Stimulated activated CD4-positive, alpha-beta T cell treated with anti-CD3 and anti-CD28 coated beads, Interleukin-15, amount 100 ng/mL, for 24 hours (primary cell): ENCODE measurements at regions not wholly inside any gene's neighbourhood (a gene's known extent, or its start where the extent isn't known, plus 50 kb on each side); places are given as distances from the start of the nearest gene placed in this dataset.
"Not testable (repeated sequence)": the region's sequence is repeated elsewhere in the genome, so short reads cannot be mapped to it uniquely, and the experiment has no call there.

Experiments
- DNase-seq: peaks from one replicate; pipeline ENCODE4 v3.0.0-alpha.2; 2020

DNA sequence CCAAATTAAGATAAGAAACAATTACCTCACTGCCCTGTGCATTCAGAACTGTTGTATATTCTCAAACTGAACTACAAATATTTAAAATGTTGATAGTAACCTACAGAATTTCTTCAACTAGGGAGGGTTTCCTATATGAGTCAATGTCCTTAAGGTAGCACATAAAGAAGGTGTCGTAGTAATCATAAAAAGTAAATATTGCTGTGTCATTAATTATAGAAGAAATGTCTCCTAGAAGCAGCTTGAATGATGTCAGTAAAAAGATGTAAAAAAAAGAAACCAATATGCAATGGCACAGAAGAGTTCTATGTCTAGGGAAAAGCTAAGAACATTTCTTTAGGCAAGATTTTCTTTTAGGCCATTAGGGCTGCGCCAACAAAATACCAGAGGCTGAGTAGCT, 559.6 kb upstream of the EPHA5 start:
- no peak for DNase-seq

DNA sequence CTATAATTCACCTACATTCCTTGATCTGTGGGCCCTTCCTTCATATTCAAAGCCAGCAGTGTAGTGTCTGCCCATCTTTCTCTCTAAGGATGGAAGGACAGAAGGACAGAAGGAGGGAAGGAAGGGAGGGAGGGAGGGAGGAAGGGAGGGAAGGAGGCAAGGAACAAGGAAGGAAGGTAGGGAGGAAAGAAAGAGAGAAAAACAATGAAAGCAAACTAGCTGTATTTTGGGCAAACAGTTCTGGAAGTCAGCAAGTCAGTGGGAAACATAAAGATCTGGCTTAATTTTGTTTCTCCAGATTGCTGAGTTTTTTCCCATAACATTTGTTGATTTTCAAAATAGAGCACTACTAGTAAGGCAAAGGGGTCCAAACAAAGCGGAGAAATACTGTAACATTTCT, 555.2 kb upstream of the EPHA5 start:
- no peak for DNase-seq

DNA sequence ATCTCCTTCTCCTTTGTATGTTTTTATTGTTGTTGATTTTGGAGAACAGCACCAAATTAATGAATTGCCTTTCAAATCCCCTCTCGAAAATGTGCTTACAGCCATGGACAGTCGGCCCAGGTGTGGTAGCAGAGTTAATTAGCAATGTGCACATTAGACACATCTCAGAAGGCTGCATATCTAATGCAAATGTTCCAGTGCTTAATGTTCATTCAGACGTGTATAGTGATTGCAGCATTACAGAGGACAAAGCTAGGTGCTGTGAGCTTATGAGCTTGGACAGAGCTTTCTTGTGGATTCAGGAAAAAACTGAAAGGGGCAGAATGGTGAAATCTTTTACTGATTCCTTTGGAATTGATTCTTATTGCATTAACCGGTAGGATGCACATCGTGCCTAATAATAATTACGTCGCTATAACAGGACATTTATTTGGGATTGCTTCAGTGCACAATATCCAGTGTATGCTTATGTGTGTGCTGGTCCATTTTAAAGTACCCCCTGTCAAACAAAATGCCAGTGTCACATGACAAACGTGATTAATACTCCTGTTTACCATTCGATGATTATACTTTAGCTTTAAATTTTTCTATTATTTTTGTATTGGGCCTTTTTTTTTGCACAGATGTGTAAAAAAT, 552.9 kb upstream of the EPHA5 start:
- DNase-seq = no peak

DNA sequence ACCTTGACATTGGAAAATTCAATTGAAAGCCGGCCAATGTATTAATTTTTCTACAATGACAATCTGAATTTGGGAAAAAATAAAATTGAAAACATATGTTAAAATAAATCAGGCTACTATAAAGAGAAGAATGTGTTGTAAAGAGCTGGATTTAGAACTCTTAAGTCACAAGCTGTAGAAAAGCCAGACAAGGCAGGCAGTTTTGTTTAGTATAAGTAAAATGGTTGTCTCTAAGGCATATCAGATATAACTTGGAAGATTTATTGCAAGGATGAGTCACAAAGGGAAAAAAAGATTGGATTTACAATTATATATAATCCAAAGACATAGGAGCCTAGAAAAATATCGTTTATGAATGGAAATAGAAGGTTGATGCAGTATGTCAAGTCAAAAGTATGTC, 549.1 kb upstream of the EPHA5 start:
- DNase-seq = no peak

DNA sequence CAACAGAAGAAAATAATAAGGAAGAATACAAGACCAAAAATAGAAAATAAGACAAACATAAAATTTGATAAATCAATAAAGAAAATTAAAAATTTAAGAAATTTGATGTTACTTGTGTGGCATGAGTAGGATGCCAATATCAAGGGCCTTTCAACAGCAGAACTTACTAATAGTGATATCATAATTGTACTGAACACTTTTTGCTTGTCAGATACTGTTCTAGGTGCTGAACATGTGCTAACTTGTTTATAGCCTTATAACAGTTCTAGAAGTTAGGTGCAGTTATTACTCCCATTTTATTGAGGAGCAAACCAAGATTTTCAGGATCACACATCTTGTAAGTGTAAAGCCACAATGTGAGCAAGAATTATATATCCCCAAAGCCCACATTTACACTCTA, 546.0 kb upstream of the EPHA5 start:
- DNase-seq = no peak

DNA sequence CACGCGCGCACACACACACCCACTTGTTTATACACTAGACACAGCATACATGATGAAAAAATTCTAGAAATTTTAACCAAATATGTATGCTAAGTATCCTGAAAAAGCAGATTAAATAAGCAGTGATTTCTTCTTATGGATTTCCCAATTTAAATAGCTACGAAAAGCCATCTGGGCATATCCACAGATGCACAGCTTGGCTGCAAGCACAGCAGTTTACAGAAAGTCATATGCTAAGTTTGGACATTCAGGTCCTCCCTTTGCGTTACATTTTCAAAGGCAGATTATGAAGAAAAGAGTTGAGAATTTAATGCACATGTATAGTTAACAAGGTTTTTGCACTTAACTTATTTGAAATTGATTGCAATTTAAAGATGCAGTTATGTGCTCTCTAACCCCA, 542.2 kb upstream of the EPHA5 start:
- DNase-seq = no peak

DNA sequence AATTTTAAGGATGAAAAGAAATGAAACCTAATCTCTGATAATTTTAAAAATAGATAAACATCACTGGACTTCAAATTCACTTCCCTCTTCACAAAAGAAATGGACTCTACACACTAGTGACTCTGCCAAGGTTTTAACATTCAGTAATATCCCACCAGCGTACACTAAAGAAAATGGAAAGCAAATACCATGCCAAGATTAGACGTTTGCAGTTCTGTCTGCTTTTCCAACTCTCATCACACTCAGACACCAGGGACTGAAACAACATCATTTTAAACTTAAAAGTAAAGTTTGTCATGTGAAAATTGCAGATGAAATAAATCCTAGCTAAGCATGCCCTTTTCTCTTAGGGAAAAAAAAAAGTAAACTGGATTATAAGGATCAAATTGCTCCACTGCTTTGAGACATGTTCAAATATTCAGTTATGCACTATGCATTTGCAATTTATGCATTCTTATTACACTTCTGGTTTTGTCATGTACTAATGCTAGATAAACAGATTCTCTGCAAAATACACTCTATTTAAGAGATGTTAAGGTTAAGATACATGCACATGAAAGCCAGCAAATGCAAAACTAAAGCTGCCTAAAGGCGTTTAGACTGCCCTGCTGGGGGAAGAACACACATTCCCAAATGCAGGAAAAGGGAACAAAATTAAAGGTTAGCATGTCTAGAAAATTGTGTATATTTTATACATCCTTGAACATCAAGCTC, 534.4 kb upstream of the EPHA5 start:
- DNase-seq = no peak

DNA sequence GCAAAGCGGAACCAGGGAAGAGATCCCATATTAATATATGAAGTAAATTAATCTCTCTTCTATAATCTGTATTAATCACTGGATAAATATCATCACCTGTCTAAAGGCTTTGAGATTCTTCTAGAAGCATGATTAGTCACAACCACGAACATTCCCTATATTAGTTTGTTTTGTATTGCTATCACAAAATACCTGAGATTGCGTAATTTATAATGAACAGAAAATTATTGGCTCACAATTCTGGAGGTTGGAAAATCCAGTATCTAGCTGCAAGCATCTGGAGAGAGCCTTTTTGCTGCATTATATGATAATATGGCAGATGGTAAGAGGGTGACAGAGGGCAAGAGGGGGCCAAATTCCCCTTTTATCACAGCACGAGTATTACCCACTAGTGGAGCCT, 532.6 kb upstream of the EPHA5 start:
- DNase-seq = no peak

DNA sequence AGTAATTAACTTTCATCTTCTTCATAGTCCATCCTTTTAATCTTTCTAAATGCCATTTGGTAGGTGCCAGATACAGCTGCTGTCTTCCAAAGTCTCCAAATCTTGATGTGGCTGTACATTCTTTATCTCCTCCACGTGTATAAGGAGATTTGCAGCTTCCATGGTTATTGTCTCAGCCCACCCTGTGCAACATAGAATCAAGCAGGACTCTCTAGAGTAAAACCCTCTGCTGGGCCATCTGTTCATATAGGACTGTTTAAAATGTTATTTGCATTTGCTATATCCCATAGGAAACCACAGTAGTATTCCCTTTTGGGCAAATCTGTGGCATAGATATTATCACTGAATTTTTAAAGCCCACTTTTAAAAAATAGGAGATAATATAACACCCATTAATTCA, 527.2 kb upstream of the EPHA5 start:
- no peak for DNase-seq

DNA sequence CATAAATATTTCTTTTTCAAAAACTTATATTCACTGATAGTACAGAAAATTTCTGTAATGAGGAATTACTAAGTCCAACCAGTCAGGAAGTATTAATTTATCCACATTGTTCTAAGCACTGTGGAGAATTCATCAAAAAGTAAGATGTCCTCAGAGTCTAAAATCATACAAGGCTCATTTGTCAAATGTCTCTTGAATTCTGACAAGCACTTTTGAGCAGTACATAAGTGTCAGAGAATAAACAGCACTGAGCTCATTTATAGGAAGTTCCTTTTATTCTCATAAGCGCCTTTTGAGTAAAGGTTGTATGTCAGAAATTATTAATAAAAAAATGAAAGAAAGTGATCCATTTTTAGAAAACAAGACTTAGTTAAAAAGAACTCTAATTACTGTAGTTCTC, 523.2 kb upstream of the EPHA5 start:
- DNase-seq = no peak

DNA sequence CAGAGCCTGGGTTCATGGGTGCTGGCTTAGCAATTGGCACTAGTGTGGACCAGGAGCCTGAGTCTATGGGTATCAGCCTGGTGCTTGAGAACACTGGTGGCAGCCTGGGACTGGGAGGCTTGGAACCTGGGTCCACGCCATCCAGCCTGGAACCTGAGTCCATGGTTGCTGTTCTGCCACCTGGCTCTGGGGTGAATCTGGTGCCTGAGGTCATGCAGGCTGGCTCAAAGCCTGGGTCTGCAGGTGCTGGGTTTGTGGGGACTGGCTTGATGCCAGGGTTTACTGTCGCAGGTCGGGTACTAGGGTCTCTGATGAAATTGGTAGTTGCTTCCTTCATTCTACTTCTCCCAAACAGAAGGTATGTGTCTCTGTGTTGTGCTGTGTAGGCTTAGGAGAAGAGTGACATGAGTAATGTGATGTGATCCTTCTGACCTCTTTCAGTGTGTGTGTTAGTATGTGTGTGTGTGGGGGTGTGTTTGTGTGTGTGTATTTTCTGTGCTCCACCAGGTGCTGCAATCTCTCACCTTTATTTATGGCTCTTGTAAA, 517.0 kb upstream of the EPHA5 start:
- no peak for DNase-seq

DNA sequence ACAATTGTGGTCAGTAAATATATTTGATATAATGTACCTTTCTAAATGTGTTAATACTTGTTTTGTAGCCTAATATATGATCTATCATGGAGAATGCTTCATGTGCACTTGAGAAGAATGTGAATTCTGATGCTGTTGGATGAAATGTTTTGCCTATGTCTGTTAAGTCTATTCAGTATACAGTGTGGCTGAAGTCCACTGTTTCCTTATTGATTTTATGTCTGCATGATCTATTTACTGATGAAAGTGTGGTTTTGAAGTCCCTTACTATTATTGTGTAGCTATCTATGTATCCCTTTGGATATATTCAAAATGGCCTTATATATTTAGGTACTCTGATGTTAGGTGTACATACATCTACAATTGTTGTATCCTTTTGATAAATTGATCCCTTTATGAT, 515.8 kb upstream of the EPHA5 start:
- no peak for DNase-seq

DNA sequence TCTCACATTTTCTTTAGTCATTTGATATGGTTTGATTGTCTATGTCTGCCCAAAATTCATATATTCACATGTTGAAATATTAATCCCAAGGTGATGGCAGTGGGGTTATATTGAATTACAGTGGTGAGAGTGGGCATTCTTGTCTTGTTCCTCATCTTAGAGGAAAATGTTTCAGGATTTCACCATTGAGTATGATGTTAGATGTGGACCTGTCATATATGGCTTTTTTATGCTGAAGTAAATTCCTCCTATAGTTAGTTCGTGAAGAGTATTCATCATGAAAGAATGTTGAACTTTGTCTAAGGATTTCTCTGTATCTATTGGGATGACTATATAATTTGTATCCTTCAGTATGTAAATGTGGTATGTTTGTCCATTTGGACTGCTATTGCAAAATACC, 512.3 kb upstream of the EPHA5 start:
- no peak for DNase-seq

DNA sequence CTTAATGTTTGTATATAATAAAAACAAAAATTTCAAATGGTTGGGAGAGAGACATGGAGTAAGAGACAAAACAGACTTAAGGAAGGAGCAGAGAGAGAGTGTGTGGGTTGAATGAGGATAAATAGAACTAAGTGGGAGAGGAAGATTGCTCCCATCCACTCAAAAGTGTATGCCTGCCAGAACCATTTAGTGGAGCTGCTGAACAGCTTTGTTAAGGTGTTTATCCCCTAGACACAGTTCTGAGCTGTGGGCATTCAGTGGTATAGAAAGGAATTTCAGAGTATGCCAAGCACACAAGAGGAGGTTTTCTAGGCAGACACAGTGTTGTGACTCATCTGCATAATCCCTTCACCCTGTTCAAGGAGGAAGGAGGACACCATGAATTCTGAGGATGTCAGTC, 508.6 kb upstream of the EPHA5 start:
- DNase-seq = no peak

DNA sequence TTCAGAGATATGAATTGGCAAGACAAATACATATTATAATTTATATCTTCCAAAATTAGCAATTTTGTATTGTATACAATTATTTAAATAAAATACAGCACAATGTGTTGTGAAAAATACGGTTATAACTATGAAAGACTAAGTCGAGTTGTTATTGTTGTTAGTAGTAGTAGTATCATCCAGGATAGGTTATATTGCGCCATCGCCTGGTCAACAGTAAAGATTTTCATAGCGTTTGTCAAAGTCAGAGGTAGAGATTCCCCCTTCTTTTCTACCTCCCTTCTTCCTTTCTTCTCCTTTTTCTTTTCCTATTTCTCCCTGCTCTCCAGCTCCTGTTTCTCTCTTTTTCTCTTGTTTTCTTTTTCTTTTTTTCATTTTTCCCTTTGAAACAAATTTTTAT, 499.1 kb upstream of the EPHA5 start:
- no peak for DNase-seq

DNA sequence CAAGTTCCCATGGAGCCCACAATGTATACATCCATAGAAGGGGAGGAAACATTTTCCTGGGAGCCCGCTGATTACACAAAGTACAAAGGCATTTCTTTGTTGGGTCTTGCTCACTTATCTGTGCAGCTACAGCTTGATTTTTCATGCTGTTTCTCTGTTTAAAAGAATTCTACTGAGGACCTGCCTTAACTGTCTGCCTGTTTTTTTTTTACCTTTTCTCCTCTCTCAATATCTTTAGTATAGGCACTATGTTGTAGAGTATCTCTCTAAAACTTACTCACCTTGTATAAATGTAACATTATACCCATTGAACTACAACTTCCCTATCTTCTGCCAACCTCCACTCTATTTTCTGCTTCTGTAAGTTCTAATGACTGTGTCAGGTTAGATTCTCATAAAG, 494.6 kb upstream of the EPHA5 start:
- DNase-seq = no peak

DNA sequence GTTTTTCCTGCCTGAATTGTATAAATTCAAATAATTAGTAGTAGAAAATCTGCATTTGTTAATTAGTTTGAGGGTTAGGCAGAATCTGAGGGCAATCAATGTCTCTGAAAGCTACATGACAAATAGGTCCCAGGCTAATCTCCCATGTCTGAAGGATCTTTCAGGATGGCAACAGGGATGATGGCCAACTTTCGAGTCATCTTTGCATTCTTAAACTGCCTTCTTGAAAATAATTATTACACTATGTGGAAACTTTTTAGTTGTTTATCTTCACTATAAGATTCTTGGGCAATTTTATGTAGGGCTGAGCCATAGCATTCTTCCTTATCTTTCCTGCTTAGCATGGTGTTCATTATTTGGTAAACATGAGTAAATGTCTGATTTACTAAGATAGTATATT, 490.3 kb upstream of the EPHA5 start:
- DNase-seq = no peak

DNA sequence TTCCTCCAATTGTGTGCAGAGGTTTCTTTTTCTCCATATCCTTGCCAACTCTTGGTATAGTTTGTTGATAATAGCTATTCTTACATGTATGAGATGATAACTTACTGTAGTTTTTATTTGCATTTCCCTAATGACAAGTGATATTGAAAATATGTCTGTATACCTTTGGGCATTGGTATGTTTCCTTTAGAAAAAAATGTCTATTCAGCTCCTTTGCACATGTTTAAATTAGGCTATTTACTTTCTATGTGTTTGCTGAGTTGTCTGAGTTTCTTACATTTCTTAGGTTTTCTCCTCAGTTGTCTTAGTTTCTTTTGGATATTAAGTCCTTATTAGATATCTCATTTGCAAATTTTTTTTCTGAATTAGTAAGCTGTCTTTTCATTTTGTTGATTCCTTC, 487.3 kb upstream of the EPHA5 start:
- DNase-seq = no peak

DNA sequence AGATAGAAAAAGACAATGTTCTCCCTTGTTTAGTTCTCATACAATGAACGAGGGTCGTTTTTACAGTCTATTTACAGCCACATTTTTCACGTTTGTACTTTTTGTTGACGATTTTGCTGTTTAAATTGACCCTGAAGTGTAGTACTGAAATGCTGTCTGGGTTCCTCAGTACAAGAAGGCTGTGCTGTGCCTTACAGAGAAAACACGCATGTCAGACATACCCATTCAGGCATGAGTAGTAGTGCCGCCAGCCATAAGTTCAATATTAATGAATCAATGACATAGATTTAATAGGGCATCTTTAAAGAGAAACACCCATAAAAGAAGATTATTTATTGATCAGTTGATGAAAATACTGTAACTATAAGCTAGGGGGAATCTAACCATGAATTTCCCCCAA, 459.8 kb upstream of the EPHA5 start:
- no peak for DNase-seq

DNA sequence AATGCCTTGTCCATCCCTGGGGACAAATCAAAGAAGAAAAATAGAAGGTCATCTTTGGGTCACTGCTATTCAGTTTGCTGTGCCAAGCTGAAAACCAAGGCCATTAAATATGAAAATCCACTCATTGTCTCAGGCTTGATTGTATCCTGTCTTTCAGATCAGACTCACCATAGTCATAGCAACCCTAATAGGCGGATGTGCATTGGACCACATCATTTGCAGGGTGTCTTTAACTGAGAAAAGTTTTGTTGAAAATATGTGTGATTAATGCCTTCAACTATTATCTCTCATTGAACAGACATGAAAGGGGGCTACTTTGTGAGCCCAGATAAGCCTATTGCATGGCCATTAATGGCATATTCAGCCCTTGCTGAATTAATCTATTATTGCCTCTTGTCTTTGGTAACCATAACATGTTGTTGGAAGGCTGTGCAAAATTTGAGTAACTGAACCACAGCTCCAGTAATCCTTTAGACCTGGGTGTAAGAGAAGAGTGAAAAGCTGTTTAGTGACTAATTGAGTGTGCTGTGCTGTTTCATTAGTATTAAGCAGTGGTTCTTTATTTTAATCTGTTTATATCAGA, 453.6 kb upstream of the EPHA5 start:
- no peak for DNase-seq

DNA sequence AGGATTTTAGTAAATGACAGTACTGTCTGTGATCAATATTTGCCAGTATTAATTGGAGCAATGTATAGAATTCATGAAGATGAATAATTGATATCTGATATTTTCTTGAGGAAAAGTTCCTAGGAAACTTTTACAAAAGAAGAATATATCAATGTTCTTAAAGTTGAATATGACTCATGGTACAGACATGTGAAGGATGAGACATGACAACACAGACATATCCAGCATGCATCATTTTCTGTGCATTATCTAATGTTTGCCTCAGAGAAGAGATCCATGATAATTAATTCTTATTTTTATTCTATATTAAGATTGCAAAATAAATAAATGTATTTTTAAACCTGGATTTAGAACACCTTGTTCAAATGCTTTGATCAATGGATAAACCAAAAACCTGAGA, 452.9 kb upstream of the EPHA5 start:
- no peak for DNase-seq

DNA sequence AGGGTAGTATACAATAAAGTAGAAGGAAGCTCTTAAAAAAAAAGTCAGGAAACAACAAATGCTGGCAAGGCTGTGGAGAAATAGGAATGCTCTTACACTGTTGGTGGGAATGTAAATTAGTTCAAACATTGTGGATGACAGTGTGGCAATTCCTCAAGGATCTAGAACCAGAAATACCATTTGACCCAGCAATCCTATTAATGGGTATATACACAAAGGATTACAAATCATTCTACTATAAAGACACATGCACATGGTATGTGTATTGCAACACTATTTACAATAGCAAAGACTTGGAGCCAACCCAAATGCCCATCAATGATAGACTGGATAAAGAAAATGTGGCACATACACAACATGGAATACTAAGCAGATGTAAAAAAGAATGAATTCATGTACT, 444.9 kb upstream of the EPHA5 start:
- not testable (repeated sequence) for DNase-seq

DNA sequence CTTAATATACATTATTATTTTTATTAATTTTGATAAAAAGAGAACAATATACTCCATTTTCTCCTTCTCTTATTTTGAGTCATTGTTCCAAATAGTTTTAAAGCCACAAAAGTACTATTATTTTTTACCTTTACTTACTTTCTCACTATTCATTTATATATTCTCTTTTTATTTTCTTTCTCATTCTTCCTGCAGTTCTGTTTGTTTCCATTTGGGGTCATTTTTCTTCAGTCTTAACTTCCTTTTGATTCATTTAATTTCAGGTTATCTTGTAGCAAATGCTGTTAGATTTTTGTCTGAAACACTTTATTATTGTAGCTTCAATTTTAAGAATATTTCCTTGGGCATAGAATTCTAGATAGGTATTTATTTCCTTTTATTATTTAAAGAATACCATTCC, 438.6 kb upstream of the EPHA5 start:
- DNase-seq = no peak

DNA sequence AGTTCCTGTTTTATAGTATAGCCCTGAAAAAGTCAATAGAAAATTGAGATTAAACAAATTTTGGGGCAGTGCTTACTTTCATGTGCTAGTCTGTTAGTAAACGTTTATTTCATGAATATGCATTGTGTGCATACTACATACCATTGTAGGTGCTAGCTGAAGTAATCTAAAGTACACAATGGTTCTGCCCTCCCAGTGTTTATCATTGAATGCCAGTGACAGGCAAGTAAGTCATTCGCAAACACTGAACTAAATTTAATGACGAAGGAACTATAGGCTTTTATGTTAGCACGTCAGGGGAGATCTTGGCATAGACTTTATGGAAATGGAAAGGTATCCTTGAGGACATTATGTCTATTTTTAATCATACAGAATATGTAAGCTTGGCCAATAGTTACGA, 426.9 kb upstream of the EPHA5 start:
- no peak for DNase-seq

DNA sequence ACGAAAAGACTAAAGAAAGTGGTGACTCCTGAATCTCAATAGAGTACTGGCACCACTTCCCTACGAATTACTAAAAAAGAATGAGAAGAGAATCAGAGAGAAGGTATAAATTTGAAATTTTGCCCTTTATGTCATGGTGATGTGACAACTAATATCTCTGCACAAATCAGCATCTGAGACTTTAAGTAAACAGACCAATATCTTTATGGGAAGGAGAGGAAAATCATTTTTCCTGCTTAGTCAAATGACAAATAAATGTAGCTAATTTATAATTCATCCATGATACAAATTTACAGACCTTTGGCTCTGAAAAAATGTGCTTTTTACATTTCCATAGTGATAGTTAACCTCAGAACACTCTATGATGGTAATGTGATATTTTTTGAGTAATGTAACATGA, 424.8 kb upstream of the EPHA5 start:
- no peak for DNase-seq
